GM21786 (cell line): ENCODE measurements at regions not wholly inside any gene's neighbourhood (a gene's known extent, or its start where the extent isn't known, plus 50 kb on each side); places are given as distances from the start of the nearest gene placed in this dataset.
"Not testable (repeated sequence)": the region's sequence is repeated elsewhere in the genome, so short reads cannot be mapped to it uniquely, and the experiment has no call there.

ENCODE experiments used
- ATAC-seq: cut with Tn5 transposase; IDR thresholded peaks from one replicate; pipeline ENCODE4 v1.9.1; 2021; ENCODE audit not compliant: unreplicated experiment

DNA sequence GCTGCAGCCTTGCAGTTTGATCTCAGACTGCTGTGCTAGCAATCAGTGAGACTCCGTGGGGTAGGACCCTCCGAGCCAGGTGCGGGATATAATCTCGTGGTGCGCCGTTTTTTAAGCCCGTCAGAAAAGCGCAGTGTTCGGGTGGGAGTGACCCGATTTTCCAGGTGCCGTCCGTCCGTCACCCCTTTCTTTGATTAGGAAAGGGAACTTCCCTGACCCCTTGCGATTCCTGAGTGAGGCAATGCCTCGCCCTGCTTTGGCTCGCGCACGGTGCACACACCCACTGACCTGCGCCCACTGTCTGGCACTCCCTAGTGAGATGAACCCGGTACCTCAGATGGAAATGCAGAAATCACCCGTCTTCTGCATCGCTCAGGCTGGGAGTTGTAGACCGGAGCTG, 203.2 kb downstream of the SNCAIP start:
- ATAC-seq, result not testable (repeated sequence)

DNA sequence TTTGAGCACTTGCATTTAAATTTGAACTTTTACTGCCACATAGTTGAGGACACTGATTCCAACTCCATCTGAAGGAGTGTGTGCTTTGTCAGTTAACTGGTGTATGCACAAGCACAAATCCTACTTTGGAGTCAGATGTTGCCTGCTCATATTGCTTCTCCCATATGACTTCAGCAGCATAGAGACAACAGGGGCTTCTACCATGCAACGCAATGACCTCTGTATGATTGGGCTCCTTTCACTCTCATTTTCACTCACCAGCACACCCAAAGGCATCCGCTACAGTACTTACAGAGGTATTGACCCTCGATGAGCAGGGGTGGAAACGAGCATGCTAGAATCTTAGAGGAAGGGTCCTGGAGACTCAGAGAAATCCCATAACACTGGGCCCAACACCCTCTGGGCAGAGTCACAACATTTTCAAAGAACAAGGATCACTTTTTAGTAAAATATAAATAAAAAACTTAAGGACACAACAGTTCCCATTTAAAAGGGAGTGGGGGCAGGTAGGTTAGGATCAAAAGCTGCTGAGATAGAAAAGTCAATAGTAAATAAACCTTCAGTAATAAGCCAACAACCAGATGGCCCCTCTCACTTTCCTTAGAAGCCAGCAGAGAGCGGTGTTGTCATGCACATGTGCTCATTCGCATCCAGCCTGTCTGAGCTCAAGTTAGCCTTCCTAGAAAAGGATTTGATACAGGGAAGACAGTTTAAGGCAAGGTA, 203.8 kb downstream of the SNCAIP start:
- peak; percentile 84 for ATAC-seq

DNA sequence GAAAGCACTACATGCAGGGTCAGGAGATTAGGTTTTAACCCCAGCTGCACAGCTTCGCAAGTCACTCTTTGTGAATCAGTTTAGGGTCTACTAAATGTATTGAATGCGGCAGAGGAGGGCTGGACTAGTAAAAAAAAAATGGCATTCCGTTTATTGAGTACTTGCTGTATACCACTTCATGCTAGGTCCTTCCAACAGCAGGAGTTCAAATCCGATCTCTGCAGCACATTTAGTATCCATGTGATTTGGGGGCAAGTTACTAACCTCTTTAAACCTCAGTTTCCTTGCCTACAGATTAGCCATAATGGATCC, 204.4 kb downstream of the SNCAIP start:
- no peak for ATAC-seq

DNA sequence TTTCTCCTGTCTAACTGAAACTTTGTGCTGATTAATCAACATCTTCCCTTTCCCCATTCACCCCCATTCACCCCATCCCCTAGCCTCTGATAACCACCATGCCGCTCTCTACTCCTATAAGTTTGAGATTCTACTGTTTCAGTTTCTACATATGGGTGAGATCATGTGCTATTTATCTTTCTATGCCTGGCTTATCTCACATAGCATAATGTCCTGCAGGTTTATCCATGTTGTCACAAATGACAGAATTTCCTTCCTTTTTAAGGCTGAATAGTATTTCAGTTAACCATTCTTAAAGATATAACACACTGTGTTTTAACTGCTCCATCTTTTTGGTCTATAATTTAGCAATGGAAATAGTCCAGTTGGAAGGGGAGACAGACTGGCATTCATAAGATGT, 205.1 kb downstream of the SNCAIP start:
- no peak for ATAC-seq

DNA sequence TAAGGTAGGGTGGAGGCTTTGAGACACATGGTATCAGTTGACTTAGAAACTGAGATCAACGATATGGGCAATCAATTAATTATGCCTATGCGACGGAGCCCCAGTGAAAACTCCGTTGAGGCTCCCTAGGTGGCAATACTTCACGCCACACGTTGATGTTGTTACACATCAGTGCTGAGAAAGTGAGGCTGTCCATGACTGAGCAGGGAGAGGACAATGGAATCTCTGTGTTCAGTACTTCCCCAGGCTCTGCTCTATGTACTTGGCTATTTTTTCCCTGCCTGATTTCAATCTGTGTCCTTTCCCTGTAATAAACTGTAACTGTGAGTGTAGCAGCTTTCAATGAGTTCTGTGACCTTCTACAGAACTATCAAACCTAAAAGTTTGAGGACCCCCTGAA, 211.7 kb downstream of the SNCAIP start:
- ATAC-seq, result no peak

DNA sequence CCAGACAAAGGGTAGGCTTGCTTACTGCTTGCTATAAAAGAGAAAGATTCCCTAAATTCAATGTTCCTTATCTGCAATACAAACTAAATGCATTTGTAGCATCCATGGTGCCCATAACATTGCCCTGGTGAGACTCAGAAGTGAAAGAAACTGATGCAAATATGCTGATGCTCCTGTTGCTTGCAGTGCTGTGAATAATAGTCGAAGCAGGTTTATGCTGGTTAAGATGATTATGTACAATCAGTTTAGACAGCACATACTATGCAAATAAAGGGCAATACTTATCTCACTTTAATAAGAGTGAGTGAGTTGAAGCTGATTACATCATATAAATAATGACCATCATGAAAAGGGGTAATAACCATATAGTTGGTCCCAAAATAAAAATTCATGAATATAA, 215.5 kb downstream of the SNCAIP start:
- ATAC-seq, result no peak

DNA sequence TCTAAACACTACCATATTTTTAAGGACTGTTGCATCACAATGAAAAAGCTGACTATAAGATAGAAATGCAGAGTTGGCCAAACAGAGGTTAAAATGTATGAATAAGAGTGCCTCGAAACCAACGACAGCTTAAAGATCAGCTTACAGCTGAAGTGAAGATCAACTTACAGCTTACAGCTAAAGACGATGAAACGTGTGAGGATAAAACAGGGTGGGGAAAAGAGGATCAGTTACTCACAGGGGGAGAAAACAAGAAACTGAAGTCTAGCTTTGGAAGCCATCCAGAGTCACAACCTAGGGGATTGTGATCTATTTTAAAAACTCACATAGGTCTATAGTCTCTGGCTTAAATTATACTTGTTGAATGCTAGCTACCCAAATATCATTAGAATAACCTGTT, 220.0 kb downstream of the SNCAIP start:
- no peak for ATAC-seq

DNA sequence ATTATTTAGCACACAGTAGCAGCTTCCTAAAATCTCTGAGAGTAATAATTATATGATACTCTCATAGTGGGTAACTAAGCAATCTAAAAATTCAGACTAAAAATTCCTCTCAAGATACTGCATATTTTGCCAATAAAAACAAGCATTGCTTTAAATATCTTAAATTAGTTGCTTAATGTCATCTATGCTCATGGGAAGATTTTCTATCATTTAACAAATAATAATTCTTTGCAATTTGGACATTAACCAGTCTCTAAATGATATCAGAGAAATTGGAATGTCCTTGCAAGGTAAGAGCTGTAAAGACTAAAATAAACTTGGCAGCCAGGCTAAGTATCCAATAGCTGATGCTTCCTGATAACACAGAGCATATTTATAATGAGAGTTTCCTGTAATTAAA, 221.8 kb downstream of the SNCAIP start:
- no peak for ATAC-seq

DNA sequence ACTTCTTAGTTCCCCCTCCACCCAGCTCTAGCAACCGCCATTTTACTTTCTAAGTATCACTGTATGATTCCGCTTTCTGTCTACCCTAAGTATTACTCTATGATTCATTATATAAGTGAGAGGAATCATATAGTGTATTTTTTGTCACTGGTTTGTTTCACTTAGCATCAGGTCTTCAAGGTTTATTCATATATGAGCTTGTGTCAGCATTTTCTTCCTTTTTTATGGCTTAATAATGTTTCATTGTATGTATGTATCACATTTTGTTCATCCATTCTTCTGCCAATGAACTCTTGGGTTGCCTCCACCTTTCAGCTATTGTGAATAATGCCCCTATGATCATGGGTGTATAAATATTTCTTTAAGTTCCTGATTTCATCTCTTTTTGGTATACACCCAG, 222.8 kb downstream of the SNCAIP start:
- ATAC-seq, result no peak

DNA sequence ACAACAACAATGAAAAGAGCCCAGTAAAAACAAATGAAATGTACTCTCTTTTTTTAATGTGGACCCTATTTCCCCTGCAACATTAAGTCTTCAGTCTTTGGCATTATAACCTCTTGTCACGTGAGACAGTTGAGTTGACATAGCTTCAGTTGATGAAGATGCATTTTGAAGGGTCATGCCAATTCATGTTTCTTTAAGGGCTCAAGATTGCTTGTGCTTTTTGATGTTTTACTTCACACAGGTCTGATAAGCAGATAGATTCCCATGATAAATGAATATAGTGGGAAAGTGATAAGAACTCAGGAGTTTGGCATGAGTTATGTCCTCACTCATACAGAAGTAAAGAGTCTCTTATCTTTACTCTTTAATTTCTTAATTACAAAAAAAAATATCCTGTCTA, 229.4 kb downstream of the SNCAIP start:
- ATAC-seq, result no peak

DNA sequence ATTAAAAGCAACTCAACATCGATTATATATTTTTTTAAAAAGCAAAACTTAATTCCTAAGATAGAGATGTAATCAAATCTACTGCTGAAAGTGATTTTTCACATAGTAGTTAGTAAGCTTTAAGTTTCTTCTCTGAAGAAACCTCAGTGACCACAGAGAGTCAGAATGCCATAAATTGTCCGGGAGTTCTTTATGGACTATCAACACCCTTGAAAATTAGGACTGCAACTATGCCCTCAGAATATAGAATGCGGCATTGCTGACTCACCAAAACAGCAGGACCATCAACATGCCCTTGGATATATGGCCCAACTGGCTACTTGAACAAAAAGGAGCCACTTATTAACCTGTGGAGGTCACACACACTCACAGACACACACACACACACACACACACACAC, 228.9 kb upstream of the SNX2 start:
- ATAC-seq, result no peak

DNA sequence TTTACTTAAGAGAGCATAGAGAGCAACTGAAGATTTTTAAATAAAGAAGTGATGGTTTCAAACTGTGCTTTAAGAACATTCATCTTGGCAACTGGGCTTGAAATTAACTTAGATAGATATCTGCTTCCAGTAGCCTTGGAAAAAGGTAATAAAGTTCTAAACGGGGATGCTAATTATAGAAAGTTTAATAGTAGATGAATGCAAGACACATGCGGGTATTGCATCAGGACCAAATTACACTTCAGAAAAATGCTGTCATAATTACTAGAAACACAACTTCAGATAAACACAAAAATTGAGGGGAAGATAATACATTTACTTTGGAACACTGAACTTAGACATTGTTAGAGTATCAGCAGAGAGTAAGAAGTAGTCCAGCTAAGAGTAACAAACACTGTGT, 227.7 kb upstream of the SNX2 start:
- no peak for ATAC-seq

DNA sequence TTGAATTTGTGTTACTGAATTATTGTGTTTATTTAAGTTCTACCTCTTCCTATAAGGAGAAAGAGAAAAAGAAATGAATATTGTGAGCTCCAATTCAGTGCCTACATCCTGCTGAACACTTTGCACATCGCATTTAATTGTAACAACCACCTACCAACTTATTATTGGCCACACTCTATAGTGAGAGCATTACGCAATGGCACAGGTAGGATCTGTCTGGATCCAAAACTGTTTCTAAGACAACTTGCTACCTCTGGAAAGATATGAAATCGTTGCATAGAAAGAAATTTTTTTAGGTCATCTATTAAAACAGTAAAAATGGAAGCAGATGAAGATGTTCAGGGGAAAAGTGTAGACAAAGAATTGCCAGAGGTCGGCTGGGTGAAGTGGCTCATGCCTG, 227.2 kb upstream of the SNX2 start:
- no peak for ATAC-seq

DNA sequence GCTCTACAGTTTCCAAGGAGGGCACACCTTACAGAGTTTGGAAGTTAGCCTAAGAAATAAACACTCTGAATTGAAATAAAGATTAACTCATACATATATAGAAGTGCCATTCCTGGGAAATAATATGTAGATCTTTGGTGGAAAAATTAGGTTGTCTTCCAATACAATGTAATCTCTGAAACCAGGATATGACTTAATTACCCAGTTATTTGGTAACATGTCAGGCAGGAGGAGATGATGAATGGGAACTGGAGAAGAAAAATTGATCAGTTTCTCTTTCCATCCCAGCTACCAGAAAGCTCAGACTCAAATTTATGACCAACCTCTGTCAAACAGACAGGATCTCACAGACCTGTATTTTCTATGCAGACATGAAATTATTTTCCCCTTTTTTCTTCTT, 215.2 kb upstream of the SNX2 start:
- no peak for ATAC-seq

DNA sequence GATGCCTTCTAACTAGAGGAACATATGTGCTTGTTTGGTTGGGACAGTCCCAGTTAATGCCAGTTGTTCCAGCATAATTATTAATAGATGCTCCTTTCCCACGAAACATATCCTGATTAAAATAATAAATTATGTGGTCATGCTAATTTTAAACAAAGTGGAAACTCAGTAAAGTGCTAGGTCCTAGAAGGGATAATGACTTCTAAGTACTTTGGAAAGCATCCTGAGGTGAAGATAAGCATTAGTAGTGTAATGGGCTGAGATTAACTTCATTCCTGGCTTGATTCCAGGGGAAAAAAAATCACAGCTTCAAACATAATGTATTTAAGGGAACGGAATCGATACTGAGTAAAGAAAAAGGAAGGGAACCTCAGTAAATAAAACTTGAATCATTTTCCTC, 213.7 kb upstream of the SNX2 start:
- no peak for ATAC-seq

DNA sequence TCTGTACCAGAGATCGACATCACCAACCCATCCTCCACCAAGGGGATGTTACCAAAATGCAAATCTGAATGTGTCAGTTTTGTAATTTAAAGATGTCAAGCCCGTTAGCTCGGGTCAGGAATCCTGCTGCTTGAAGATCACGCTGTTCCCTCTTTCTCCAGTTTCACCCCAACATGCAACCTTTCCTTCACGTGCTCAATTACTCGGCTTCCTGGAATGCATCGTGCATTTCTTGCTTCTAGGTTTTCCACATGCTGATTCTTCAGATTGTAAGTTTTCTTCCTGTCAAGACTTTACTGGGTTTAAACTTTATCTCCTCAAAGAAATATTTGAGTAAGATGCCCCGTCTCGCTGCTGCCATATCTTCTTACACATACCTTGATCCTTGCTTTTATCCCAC, 209.5 kb upstream of the SNX2 start:
- ATAC-seq, result no peak

DNA sequence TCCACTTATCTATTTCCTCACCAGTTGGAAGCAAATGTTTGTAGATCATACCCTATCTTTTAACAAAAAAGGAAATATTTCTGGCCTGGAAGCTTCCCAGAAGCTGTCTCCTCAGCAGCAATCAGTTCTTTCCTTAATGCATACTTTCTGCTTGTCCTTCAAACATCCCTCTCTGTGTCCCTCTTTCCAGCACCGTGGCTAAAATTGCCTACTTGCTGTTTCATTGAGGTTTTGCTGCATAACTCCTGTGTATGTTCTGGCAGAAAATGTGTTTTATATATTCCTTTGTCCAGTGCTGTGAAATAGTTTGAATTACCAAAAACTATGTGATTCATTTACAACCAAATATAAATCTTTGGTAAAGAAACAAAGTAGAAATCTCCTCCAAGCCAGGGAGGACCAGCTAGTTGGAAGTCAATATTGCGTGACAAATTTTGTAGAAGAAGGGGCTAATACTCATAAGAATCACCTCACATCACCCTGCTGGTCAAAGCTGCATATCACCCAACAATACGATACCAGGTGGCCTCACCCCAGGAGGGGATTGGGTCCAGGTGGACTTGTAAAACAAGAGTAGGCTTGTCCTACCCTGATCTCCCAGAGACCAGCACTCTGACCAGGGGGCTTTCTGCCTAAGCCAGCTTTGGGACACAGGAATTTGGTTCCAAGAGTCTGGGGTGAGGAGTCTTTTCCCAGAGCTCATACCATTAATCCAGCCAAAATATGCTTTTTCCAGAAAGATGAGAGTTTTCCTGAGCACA, 198.4 kb upstream of the SNX2 start:
- no peak for ATAC-seq

DNA sequence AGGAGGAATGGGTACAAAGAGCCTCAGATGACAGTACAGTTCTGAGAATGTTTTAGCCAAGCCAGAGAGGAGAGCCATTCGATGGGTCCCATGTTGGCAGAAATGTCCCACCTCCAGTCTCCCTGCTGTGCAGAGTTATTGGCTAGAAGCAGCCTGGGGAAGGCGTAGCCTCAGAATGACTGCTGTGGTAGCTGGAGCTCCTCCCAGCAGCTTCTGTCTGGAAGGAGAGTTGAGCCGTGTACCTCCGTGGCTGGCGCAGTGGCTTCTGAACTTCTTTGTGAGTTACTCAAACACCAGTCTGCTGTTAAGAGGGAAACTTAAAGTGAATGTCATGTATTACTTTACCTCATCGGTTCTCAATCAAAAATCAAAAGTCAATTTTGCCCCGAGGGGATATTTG, 193.3 kb upstream of the SNX2 start:
- ATAC-seq, result no peak

DNA sequence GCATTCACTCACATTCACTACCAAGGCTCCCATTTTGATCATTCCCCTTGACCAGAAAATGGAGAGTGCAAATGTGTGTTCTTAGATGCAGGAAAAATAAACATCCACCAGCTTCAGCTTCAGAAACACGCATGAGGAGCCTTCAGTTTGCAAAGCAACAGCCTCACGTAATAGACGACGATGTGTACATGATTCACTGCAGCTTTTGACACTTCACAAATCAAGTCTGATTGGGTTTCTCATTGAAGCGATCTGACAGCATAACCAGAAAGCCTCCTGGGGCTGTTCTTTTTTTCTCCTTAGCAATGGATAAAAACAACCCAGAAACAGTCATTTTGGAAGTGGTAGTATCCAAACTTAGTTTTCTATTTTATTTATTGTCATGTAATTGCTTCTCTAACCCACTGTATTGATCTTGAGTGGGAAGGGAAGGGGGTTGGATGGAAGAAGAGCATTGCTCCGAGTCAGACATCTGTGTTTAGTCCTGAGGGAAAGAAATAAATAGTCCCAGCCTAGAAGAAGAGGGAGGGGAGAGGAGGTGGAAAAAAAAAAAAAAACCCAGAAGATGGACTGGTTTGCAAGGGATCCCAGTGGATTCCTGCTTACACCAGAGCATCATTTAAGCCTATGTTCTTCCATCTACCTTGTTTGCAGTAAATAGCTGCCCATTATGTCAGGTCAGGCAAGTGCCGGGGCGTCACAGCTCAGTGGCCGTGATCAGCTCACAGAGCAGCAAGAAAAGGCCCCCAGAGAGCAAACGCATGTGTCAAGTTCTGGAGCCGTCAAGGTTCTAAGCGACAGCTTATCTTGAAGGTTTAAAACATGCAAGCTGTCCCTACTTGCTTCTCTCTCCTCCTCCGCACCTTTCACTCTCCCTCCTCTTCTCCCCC, 190.2 kb upstream of the SNX2 start:
- no peak for ATAC-seq

DNA sequence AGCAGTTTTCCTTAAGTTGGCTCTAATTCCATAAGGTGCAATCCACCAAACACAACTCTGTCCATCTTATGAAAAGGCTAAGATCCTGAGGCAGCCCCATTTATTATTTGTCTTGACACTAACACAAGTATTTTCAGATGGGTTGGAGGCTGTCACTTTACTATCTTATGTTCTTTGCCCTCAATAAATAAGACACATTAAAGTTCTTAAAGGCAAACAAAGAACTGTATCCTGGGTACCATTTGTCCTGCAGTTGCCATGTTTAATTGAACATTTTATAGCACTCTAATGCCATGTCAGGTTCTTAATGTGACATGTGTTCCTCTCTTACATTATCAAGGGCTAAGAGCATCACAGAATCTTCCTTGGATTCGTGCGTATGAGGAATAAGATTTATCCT, 189.5 kb upstream of the SNX2 start:
- ATAC-seq, result no peak

DNA sequence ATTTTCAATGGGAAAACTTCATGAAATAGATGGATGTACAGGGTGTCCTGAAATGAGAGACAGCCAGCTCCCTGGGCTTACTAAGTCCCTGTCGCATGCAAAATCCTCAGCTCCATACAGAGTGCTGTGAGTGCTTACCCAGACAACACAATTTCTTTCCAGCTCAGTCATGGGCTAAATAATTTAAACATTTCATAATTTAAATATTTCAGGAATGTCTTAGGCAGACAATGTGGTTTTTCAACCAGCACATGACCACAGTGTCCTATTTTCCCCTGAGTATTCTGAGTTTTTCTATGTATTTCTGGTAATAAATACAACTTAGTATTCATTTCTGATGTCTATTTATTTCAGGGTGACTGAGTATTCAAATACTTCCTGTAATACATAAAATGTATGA, 188.5 kb upstream of the SNX2 start:
- ATAC-seq, result no peak

DNA sequence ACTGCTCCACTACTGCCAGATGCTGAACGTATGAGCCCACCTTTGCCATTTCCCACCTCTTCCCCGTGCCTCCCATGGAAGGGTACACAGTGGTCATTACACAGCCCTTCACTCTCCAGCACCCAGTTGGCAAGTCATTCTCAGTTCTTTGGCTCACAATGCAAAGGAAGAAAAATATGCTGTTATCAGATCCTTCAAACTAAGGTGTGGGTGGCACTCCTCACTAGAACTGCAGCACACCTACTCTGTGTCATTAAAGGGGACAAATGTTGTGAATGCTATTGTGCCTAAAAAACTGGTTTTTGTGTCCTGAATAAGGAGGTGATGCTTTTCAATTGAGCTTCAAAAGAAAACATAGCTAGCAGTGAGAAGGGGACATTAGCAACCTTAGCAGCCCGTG, 183.1 kb upstream of the SNX2 start:
- no peak for ATAC-seq
